SK-N-SH treated with all-trans-retinoic acid at 6 μM for 48 hours (cell line): ENCODE measurements at regions not wholly inside any gene's neighbourhood (a gene's known extent, or its start where the extent isn't known, plus 50 kb on each side); places are given as distances from the start of the nearest gene placed in this dataset.

Experiments used
- ATAC-seq: fragments of 200-7000 bp; cut with Tn5 transposase; 3 replicates; pipeline ENCODE4 v1.9.1; 2020; ENCODE audit warnings: mild to moderate bottlenecking, moderate library complexity
- ARNTL ChIP-seq: fragments of 450-650 bp; formaldehyde crosslinking; IDR thresholded peaks from 2 replicates; pipeline ENCODE4 v1.5.0; 2020; ENCODE audit warnings: low read depth, mild to moderate bottlenecking, moderate library complexity, borderline replicate concordance
- BACH2 ChIP-seq: fragments of 250-450 bp; sonication (Bioruptor Pico); IDR thresholded peaks from 2 replicates; pipeline ENCODE4 v1.9.0; 2021; ENCODE audit warnings: mild to moderate bottlenecking, borderline replicate concordance
- CSDC2 ChIP-seq: fragments of 250-450 bp; sonication (Bioruptor Pico); IDR thresholded peaks from 2 replicates; pipeline ENCODE4 v1.5.0; 2020; ENCODE audit warnings: mild to moderate bottlenecking, moderate library complexity
- ESRRG ChIP-seq: fragments of 250-450 bp; sonication (Bioruptor Pico); IDR thresholded peaks from 2 replicates; pipeline ENCODE4 v1.6.1; 2021; ENCODE audit warnings: mild to moderate bottlenecking
- GLIS3 ChIP-seq: fragments of 250-450 bp; sonication (Bioruptor Pico); IDR thresholded peaks from 2 replicates; pipeline ENCODE4 v1.5.0; 2020; ENCODE audit warnings: mild to moderate bottlenecking, moderate library complexity
- ISL1 ChIP-seq: fragments of 250-450 bp; sonication (Bioruptor Pico); IDR thresholded peaks from 2 replicates; pipeline ENCODE4 v2.1.2; 2022; ENCODE audit warnings: mild to moderate bottlenecking, moderate library complexity
- OSR1 ChIP-seq: fragments of 250-450 bp; sonication (Bioruptor Pico); IDR thresholded peaks from 2 replicates; pipeline ENCODE4 v1.8.0; 2022; ENCODE audit warnings: moderate library complexity, mild to moderate bottlenecking, inconsistent platforms
- PPARA ChIP-seq: fragments of 250-450 bp; sonication (Bioruptor Pico); IDR thresholded peaks from 2 replicates; pipeline ENCODE4 v1.5.0; 2020; ENCODE audit warnings: mild to moderate bottlenecking, borderline replicate concordance
- SNAI2 ChIP-seq: fragments of 250-450 bp; sonication (Bioruptor Pico); IDR thresholded peaks from 2 replicates; pipeline ENCODE4 v1.5.0; 2020; ENCODE audit warnings: mild to moderate bottlenecking, moderate library complexity
- TCF4 ChIP-seq: fragments of 250-450 bp; sonication (Bioruptor Pico); IDR thresholded peaks from 2 replicates; pipeline ENCODE4 v1.8.0; 2021; ENCODE audit warnings: mild to moderate bottlenecking, moderate library complexity, borderline replicate concordance
- TOX ChIP-seq: fragments of 250-450 bp; sonication (Bioruptor Pico); IDR thresholded peaks from 2 replicates; pipeline ENCODE4 v1.8.0; 2021; ENCODE audit warnings: mild to moderate bottlenecking, moderate library complexity, borderline replicate concordance
- ZC3H10 ChIP-seq: fragments of 250-450 bp; sonication (Bioruptor Pico); IDR thresholded peaks from 2 replicates; pipeline ENCODE4 v1.5.1; 2021; ENCODE audit warnings: mild to moderate bottlenecking, moderate library complexity
- ZFP3 ChIP-seq: fragments of 250-450 bp; sonication (Bioruptor Pico); IDR thresholded peaks from 2 replicates; pipeline ENCODE4 v1.5.0; 2020; ENCODE audit warnings: mild to moderate bottlenecking, moderate library complexity
- ZFP30 ChIP-seq: fragments of 450-650 bp; formaldehyde crosslinking; IDR thresholded peaks from 2 replicates; pipeline ENCODE4 v1.5.0; 2022; ENCODE audit warnings: mild to moderate bottlenecking, moderate library complexity
- ZNF565 ChIP-seq: fragments of 450-650 bp; formaldehyde crosslinking; conservative IDR thresholded peaks from 2 replicates; pipeline ENCODE4 v1.5.0; 2020; ENCODE audit warnings: low read depth, mild to moderate bottlenecking, moderate library complexity
- ZNF70 ChIP-seq: fragments of 450-650 bp; formaldehyde crosslinking; IDR thresholded peaks from 2 replicates; pipeline ENCODE4 v1.5.0; 2020; ENCODE audit warnings: mild to moderate bottlenecking, moderate library complexity
- ZNF8 ChIP-seq: fragments of 450-650 bp; formaldehyde crosslinking; IDR thresholded peaks from 2 replicates; pipeline ENCODE4 v1.5.0; 2020; ENCODE audit warnings: mild to moderate bottlenecking, moderate library complexity
- TF ChIP-seq, protein P1 (sequence below): fragments of 250-450 bp; sonication (Bioruptor Pico); IDR thresholded peaks from 2 replicates; pipeline ENCODE4 v1.8.0; 2020; ENCODE audit warnings: mild to moderate bottlenecking, moderate library complexity, borderline replicate concordance
- TF ChIP-seq, protein P2 (sequence below): fragments of 250-450 bp; sonication (Bioruptor Pico); IDR thresholded peaks from 2 replicates; pipeline ENCODE4 v1.5.1; 2020; ENCODE audit warnings: low read depth, mild to moderate bottlenecking, moderate library complexity
- TF ChIP-seq, protein P3 (sequence below): fragments of 250-450 bp; sonication (Bioruptor Pico); IDR thresholded peaks from 2 replicates; pipeline ENCODE4 v1.5.1; 2021; ENCODE audit warnings: mild to moderate bottlenecking, moderate library complexity
- TF ChIP-seq, protein P4 (sequence below): fragments of 250-450 bp; sonication (Bioruptor Pico); IDR thresholded peaks from 2 replicates; pipeline ENCODE4 v1.5.0; 2020; ENCODE audit warnings: mild to moderate bottlenecking, moderate library complexity

DNA sequence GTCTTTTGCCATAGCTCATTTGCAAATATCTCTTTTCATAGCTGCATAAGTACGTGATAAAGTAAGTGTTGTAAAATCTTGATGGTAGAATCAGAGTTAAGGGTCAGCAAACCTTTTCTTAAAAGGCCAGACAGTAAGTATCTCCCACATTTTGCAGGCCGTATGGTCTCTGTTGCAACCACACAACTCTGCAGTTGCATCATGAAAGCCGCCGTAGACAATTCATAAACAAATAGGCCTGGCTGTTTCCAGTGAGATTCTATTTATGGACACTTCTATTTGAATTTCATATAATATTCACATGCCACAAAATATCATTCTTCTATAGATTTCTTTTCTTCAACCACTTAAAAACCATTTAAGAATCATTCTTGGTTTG is 248.5 kb downstream of the TLE3 start:
- no peak for ATAC-seq
- TF ChIP-seq ZC3H10 = no peak
- TF ChIP-seq, protein P1, sequence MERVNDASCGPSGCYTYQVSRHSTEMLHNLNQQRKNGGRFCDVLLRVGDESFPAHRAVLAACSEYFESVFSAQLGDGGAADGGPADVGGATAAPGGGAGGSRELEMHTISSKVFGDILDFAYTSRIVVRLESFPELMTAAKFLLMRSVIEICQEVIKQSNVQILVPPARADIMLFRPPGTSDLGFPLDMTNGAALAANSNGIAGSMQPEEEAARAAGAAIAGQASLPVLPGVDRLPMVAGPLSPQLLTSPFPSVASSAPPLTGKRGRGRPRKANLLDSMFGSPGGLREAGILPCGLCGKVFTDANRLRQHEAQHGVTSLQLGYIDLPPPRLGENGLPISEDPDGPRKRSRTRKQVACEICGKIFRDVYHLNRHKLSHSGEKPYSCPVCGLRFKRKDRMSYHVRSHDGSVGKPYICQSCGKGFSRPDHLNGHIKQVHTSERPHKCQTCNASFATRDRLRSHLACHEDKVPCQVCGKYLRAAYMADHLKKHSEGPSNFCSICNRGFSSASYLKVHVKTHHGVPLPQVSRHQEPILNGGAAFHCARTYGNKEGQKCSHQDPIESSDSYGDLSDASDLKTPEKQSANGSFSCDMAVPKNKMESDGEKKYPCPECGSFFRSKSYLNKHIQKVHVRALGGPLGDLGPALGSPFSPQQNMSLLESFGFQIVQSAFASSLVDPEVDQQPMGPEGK = no peak

DNA sequence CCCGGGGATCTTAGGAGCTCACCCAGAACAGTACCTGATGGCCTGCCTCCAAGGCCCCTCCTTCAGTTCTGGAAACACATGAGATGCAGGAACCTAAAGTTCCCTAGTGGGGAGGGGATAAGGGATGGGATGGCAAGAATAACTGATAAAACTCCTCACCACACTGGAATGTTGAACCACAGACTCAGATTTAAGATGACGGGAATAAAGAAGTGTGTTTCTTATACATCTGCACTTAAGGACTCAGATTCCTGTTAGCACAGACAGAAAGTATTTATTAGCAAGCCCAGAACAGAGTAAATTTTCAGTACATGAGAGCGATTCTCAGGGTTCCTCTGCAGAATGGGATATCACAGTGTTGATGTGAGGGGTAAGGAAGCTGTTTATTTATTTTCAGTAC is 245.2 kb downstream of the TLE3 start:
- peak; percentile 64 for ATAC-seq
- TF ChIP-seq, protein P2, sequence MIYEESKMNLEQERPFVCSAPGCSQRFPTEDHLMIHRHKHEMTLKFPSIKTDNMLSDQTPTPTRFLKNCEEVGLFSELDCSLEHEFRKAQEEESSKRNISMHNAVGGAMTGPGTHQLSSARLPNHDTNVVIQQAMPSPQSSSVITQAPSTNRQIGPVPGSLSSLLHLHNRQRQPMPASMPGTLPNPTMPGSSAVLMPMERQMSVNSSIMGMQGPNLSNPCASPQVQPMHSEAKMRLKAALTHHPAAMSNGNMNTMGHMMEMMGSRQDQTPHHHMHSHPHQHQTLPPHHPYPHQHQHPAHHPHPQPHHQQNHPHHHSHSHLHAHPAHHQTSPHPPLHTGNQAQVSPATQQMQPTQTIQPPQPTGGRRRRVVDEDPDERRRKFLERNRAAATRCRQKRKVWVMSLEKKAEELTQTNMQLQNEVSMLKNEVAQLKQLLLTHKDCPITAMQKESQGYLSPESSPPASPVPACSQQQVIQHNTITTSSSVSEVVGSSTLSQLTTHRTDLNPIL (CRISPR knock-in tag) = no peak
- TF ChIP-seq ISL1 = no peak
- TF ChIP-seq ZNF70 (CRISPR knock-in tag) = no peak
- no peak for TF ChIP-seq ZFP3 (CRISPR knock-in tag)
- no peak for TF ChIP-seq PPARA (CRISPR knock-in tag)
- TF ChIP-seq CSDC2 = no peak
- no peak for TF ChIP-seq ZNF565
- TF ChIP-seq ESRRG (CRISPR knock-in tag) = no peak
- TF ChIP-seq, protein P3, sequence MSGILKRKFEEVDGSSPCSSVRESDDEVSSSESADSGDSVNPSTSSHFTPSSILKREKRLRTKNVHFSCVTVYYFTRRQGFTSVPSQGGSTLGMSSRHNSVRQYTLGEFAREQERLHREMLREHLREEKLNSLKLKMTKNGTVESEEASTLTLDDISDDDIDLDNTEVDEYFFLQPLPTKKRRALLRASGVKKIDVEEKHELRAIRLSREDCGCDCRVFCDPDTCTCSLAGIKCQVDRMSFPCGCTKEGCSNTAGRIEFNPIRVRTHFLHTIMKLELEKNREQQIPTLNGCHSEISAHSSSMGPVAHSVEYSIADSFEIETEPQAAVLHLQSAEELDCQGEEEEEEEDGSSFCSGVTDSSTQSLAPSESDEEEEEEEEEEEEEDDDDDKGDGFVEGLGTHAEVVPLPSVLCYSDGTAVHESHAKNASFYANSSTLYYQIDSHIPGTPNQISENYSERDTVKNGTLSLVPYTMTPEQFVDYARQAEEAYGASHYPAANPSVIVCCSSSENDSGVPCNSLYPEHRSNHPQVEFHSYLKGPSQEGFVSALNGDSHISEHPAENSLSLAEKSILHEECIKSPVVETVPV (CRISPR knock-in tag) = no peak
- TF ChIP-seq, all 23 proteins: peak for 0

DNA sequence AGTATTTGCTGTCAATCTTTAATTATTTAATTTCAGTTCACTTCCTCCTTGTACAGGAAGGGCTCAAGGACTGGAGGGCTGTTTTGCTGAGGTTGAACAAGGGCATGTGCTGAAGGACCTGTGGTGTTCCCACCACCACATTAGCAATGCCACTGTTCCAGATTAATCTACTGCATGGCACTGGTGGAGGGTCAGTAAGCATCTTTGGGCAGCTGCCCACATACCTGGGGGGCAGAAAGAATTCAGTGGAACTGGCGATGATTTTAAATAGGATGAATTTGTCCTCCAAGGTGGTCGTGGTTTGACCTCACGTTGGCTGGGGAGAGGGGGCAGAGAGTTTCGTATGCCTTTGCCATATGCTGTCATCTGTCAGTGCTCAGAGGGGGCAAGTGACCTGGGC is 244.8 kb downstream of the TLE3 start:
- no peak for TF ChIP-seq ZFP30 (CRISPR knock-in tag)
- TF ChIP-seq ZNF565 = no peak
- no peak for TF ChIP-seq ARNTL (CRISPR knock-in tag)
- TF ChIP-seq OSR1 (CRISPR knock-in tag) = no peak
- TF ChIP-seq ZC3H10 = no peak
- TF ChIP-seq PPARA (CRISPR knock-in tag) = no peak
- TF ChIP-seq TOX (CRISPR knock-in tag) = no peak
- TF ChIP-seq ISL1 = no peak
- no peak for TF ChIP-seq GLIS3 (CRISPR knock-in tag)
- TF ChIP-seq ESRRG (CRISPR knock-in tag) = no peak
- peak; percentile 9 for ATAC-seq

DNA sequence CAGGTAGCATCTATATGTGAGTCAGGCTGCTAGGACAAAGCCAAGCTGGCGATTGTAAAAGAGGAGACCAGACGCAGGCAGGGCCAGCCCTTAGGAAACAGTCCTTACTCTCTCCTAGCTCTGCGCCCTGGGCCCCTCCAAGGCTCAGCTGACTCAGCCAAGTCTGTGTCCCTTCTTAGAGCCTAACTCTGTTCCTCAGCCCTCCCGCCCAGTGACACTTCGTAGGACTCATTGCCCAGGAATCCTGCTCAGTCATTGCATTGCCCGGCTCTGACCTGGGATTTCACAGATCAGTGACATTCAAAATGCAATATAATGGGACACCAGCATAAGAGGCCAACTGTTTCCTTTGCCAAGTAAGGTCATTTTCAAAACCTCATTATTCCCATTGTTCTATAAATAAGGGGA is 244.2 kb downstream of the TLE3 start:
- no peak for TF ChIP-seq TOX (CRISPR knock-in tag)
- TF ChIP-seq SNAI2 (CRISPR knock-in tag) = no peak
- no peak for TF ChIP-seq ZNF70 (CRISPR knock-in tag)
- TF ChIP-seq, protein P3 (CRISPR knock-in tag) = no peak
- ATAC-seq = peak; percentile 72

DNA sequence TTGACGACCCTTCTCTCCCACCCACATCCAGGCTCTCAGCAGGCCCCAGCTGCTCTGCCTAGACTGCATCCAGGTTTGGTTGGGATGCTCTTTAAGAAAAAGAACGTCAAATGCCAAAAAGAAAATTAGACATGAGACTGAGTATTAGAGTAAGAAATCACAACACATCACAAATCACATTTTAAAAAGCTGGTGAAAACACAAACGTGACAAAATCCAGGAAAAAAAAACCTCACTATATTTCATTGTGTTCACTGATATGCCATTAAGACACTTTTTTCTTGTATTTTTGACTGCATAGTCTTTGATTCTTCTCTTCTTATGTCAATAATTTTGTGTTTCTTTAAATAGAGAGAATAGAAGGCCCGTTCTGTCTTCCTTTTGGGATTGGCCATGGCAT is 243.7 kb downstream of the TLE3 start:
- ATAC-seq = peak; percentile 1; the same call in 1 of the 3 replicates

More for the DNA sequence above, 243.7 kb downstream of the TLE3 start:
- no peak for TF ChIP-seq ESRRG (CRISPR knock-in tag)
- TF ChIP-seq SNAI2 (CRISPR knock-in tag) = no peak
- no peak for TF ChIP-seq ZFP3 (CRISPR knock-in tag)
- TF ChIP-seq ZFP30 (CRISPR knock-in tag) = no peak
- no peak for TF ChIP-seq ZNF565
- TF ChIP-seq ZNF8 = no peak
- TF ChIP-seq, protein P4, sequence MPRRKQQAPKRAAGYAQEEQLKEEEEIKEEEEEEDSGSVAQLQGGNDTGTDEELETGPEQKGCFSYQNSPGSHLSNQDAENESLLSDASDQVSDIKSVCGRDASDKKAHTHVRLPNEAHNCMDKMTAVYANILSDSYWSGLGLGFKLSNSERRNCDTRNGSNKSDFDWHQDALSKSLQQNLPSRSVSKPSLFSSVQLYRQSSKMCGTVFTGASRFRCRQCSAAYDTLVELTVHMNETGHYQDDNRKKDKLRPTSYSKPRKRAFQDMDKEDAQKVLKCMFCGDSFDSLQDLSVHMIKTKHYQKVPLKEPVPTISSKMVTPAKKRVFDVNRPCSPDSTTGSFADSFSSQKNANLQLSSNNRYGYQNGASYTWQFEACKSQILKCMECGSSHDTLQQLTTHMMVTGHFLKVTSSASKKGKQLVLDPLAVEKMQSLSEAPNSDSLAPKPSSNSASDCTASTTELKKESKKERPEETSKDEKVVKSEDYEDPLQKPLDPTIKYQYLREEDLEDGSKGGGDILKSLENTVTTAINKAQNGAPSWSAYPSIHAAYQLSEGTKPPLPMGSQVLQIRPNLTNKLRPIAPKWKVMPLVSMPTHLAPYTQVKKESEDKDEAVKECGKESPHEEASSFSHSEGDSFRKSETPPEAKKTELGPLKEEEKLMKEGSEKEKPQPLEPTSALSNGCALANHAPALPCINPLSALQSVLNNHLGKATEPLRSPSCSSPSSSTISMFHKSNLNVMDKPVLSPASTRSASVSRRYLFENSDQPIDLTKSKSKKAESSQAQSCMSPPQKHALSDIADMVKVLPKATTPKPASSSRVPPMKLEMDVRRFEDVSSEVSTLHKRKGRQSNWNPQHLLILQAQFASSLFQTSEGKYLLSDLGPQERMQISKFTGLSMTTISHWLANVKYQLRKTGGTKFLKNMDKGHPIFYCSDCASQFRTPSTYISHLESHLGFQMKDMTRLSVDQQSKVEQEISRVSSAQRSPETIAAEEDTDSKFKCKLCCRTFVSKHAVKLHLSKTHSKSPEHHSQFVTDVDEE (CRISPR knock-in tag) = no peak
- TF ChIP-seq, protein P2 (CRISPR knock-in tag) = no peak
- no peak for TF ChIP-seq TCF4
- no peak for TF ChIP-seq ISL1
- no peak for TF ChIP-seq OSR1 (CRISPR knock-in tag)
- TF ChIP-seq ZNF70 (CRISPR knock-in tag) = no peak
- no peak for TF ChIP-seq GLIS3 (CRISPR knock-in tag)
- TF ChIP-seq ZC3H10 = no peak
- no peak for TF ChIP-seq TOX (CRISPR knock-in tag)
- TF ChIP-seq BACH2 = no peak
- TF ChIP-seq, all 23 proteins: peak for 0
